ENCODE measurements at regions not wholly inside any gene's neighbourhood (a gene's known extent, or its start where the extent isn't known, plus 50 kb on each side); places are given as distances from the start of the nearest gene placed in this dataset.
"Not testable (repeated sequence)": the region's sequence is repeated elsewhere in the genome, so short reads cannot be mapped to it uniquely, and the experiment has no call there.

DNA sequence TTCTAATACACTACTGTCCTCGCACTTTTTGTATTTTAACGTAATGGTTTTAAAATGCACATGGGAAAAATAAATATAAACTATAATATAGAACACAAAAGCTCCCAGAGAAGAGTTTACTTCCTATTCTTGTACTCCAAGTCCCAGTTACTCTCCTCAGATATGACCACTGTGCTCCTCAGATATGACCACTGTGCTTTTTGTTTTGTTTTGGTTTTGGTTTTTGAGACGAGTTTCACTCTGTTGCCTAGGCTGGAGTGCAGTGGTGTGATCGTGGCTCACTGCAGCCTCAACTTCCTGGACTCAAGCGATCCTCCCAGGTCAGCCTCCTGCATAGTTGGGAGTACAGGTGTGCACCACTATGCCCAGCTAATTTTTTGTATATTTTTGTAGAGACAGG lies 76.8 kb upstream of the NBPF11 start:
- TF ChIP-seq, protein P1, sequence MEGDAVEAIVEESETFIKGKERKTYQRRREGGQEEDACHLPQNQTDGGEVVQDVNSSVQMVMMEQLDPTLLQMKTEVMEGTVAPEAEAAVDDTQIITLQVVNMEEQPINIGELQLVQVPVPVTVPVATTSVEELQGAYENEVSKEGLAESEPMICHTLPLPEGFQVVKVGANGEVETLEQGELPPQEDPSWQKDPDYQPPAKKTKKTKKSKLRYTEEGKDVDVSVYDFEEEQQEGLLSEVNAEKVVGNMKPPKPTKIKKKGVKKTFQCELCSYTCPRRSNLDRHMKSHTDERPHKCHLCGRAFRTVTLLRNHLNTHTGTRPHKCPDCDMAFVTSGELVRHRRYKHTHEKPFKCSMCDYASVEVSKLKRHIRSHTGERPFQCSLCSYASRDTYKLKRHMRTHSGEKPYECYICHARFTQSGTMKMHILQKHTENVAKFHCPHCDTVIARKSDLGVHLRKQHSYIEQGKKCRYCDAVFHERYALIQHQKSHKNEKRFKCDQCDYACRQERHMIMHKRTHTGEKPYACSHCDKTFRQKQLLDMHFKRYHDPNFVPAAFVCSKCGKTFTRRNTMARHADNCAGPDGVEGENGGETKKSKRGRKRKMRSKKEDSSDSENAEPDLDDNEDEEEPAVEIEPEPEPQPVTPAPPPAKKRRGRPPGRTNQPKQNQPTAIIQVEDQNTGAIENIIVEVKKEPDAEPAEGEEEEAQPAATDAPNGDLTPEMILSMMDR (IDR thresholded peaks at IDR 0.05) = not testable (repeated sequence)
- not testable (repeated sequence) for TF ChIP-seq POLR2A (IDR thresholded peaks at IDR 0.05)

Data from breast epithelium (tissue), 3 donors.